CD14-positive monocyte (primary cell): ENCODE measurements at regions not wholly inside any gene's neighbourhood (a gene's known extent, or its start where the extent isn't known, plus 50 kb on each side); places are given as distances from the start of the nearest gene placed in this dataset.

Experiments
- DNase-seq, 3 donors: peaks; one replicate each; pipeline ENCODE4 v3.0.0-alpha.2; 2011 to 2022
- H2AFZ ChIP-seq: 2 replicates; pipeline ENCODE4 v1.6.0; 2012; ENCODE audit warnings: mild to moderate bottlenecking, low read depth, low read length, inconsistent platforms; ENCODE audit not compliant: insufficient read depth, poor library complexity, severe bottlenecking
- H3K27ac ChIP-seq, 2 donors: 1 replicate in 1 of 2; 2 replicates in 1 of 2; pipeline ENCODE4 v1.5.1; 2012 to 2013; ENCODE audit warnings: low read length in 2 of 2, control low read depth in 1 of 2, inconsistent platforms in 1 of 2, low read depth in 1 of 2, mild to moderate bottlenecking in 1 of 2
- H3K27me3 ChIP-seq, 2 donors: one replicate each; pipeline versions ENCODE4 v1.6.0 to v1.6.1; 2011 to 2013; ENCODE audit warnings: low read length in 2 of 2; ENCODE audit not compliant: control insufficient read depth in 2 of 2, insufficient read depth in 2 of 2
- H3K36me3 ChIP-seq, 2 donors: replicated peaks in 1 of 2; 1 replicate in 1 of 2; 2 replicates in 1 of 2; pipeline versions ENCODE4 v1.5.1 to v1.6.1; 2012 to 2013; ENCODE audit warnings: low read length in 2 of 2, control low read depth in 1 of 2, inconsistent platforms in 1 of 2, mild to moderate bottlenecking in 1 of 2; ENCODE audit not compliant: insufficient read depth in 2 of 2, control insufficient read depth in 1 of 2
- H3K4me1 ChIP-seq, 2 donors: 1 replicate in 1 of 2; 2 replicates in 1 of 2; pipeline versions ENCODE4 v1.5.1 to v1.6.1; 2012 to 2013; ENCODE audit warnings: low read length in 2 of 2, control low read depth in 1 of 2, inconsistent platforms in 1 of 2, mild to moderate bottlenecking in 1 of 2, moderate library complexity in 1 of 2; ENCODE audit not compliant: insufficient read depth in 2 of 2, control insufficient read depth in 1 of 2
- H3K4me2 ChIP-seq: replicated peaks from 2 replicates; pipeline ENCODE3; 2012; ENCODE audit warnings: low read length, moderate library complexity, mild to moderate bottlenecking; ENCODE audit not compliant: poor library complexity, severe bottlenecking; ENCODE audit errors: extremely low read depth
- H3K4me3 ChIP-seq, 3 experiments: fragments of 200-600 bp in 1 of 3; sonication (generic) in 1 of 3; replicated peaks in 1 of 3; 1 replicate in 2 of 3; 2 replicates in 1 of 3; pipeline ENCODE4 v1.5.1; 2011 to 2013; ENCODE audit warnings: low read length in 3 of 3, mild to moderate bottlenecking in 3 of 3, control low read depth in 2 of 3, low read depth in 2 of 3, inconsistent platforms in 1 of 3, moderate library complexity in 1 of 3
- H3K79me2 ChIP-seq: 2 replicates; pipeline ENCODE4 v1.6.0; 2012; ENCODE audit warnings: mild to moderate bottlenecking, control low read depth, inconsistent platforms, low read length, moderate library complexity; ENCODE audit not compliant: insufficient read depth
- H3K9ac ChIP-seq: 2 replicates; pipeline ENCODE4 v1.6.0; 2017; ENCODE audit warnings: low read length, mild to moderate bottlenecking; ENCODE audit not compliant: insufficient read depth, poor library complexity, severe bottlenecking
- H3K9me3 ChIP-seq, 2 donors: replicated peaks in 1 of 2; 1 replicate in 1 of 2; 2 replicates in 1 of 2; pipeline versions ENCODE4 v1.5.1 to v1.6.1; 2012 to 2013; ENCODE audit warnings: low read length in 2 of 2, control low read depth in 1 of 2; ENCODE audit not compliant: control insufficient read depth in 1 of 2, insufficient read depth in 1 of 2
- H4K20me1 ChIP-seq: 2 replicates; pipeline ENCODE4 v1.6.0; 2012; ENCODE audit warnings: mild to moderate bottlenecking, low read length, control low read depth, moderate library complexity; ENCODE audit not compliant: insufficient read depth
- H3K27ac Mint-ChIP-seq, 7 donors: one replicate each; pipeline ENCODE4 v1.8.0; 2020; ENCODE audit warnings: mild to moderate bottlenecking in 7 of 7, mixed read lengths in 7 of 7, moderate library complexity in 6 of 7, inconsistent platforms in 2 of 7
- H3K27me3 Mint-ChIP-seq, 3 donors: one replicate each; pipeline ENCODE4 v1.8.0; 2021 to 2022; ENCODE audit warnings: low read depth in 3 of 3, mild to moderate bottlenecking in 3 of 3, mixed read lengths in 3 of 3, moderate library complexity in 3 of 3, inconsistent platforms in 1 of 3
- H3K36me3 Mint-ChIP-seq, 2 donors: one replicate each; pipeline ENCODE4 v1.8.0; 2020; ENCODE audit warnings: mixed read lengths in 2 of 2, inconsistent platforms in 1 of 2, mild to moderate bottlenecking in 1 of 2
- H3K4me1 Mint-ChIP-seq: one replicate; pipeline ENCODE4 v1.8.0; 2020; ENCODE audit warnings: mild to moderate bottlenecking, mixed read lengths
- H3K4me3 Mint-ChIP-seq, 2 donors: one replicate each; pipeline ENCODE4 v1.8.0; 2020; ENCODE audit warnings: mild to moderate bottlenecking in 2 of 2, mixed read lengths in 2 of 2, moderate library complexity in 1 of 2
- H3K9me3 Mint-ChIP-seq, 7 donors: one replicate each; pipeline ENCODE4 v1.8.0; 2020 to 2022; ENCODE audit warnings: mixed read lengths in 7 of 7, mild to moderate bottlenecking in 6 of 7, moderate library complexity in 6 of 7, inconsistent platforms in 2 of 7
- WGBS: methylation state at CpG from one replicate; pipeline ENCODE4 v1.1.5; 2013; ENCODE audit warnings: missing lambda C conversion rate; ENCODE audit not compliant: insufficient coverage; 5-methylcytosine and 5-hydroxymethylcytosine counted together
- intact Hi-C, 2 donors: fragments of 100-400 bp; cut with micrococcal nuclease; formaldehyde crosslinking; loops; one replicate each; pipeline versions ENCODE4 v1.15.0 to v1.15.1; 2023
- TF ChIP-seq, protein P1 (sequence below): fragments of 200-600 bp; IDR thresholded peaks from one replicate; pipeline ENCODE4 v1.8.0; 2022; ENCODE audit warnings: antibody characterized with exemption, mild to moderate bottlenecking

GRCh38 chr14:70259420-70259819, 70.7 kb upstream of the SLC8A3 start:
- Histone ChIP-seq H3K4me2 (no peak overlapping the region), H3K27me3 (peaks cover 23 to 27% of the 10 kb centered on the region in 2 donors), H3K36me3 (no peaks in the 10 kb centered on the region), H3K9me3 (peaks cover 8 to 16% of the 10 kb centered on the region in 2 donors), H3K4me1 (peaks cover 0 to 1% of the 10 kb centered on the region in 2 donors), H4K20me1 (no peaks in the 10 kb centered on the region), H3K4me3 (no peak overlapping the region), H3K27ac (no peak overlapping the region), H3K9ac (no peak overlapping the region), H3K79me2 (no peaks in the 10 kb centered on the region), H2AFZ (no peak overlapping the region)
- Mint-ChIP-seq H3K27me3 (peaks cover 24 to 32% (median 26%) of the 10 kb centered on the region in 3 donors), H3K27ac (no peak overlapping the region), H3K4me3 (no peak overlapping the region), H3K4me1 (peaks cover 4% of the 10 kb centered on the region), H3K9me3 (peaks cover 8 to 19% (median 13%) of the 10 kb centered on the region in 7 donors), H3K36me3 (peaks cover 2 to 3% of the 10 kb centered on the region in 2 donors)
- intact Hi-C loops, result no loop called here
- DNase-seq, result no peak
- WGBS, result no CpG with 5 or more reads among the region's 1 CpG
- TF ChIP-seq, protein P1, sequence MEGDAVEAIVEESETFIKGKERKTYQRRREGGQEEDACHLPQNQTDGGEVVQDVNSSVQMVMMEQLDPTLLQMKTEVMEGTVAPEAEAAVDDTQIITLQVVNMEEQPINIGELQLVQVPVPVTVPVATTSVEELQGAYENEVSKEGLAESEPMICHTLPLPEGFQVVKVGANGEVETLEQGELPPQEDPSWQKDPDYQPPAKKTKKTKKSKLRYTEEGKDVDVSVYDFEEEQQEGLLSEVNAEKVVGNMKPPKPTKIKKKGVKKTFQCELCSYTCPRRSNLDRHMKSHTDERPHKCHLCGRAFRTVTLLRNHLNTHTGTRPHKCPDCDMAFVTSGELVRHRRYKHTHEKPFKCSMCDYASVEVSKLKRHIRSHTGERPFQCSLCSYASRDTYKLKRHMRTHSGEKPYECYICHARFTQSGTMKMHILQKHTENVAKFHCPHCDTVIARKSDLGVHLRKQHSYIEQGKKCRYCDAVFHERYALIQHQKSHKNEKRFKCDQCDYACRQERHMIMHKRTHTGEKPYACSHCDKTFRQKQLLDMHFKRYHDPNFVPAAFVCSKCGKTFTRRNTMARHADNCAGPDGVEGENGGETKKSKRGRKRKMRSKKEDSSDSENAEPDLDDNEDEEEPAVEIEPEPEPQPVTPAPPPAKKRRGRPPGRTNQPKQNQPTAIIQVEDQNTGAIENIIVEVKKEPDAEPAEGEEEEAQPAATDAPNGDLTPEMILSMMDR, result no peak

GRCh38 chr14:70257526-70257925, 68.8 kb upstream of the SLC8A3 start:
- peaks cover 2 to 3% of the 10 kb centered on the region in 2 donors for H3K36me3 Mint-ChIP-seq

More at GRCh38 chr14:70257526-70257925, 68.8 kb upstream of the SLC8A3 start:
- Histone ChIP-seq H3K9me3 (peaks cover 8 to 16% of the 10 kb centered on the region in 2 donors), H3K27me3 (peaks cover 34 to 44% of the 10 kb centered on the region in 2 donors), H3K9ac (no peak overlapping the region), H3K4me2 (no peak overlapping the region), H3K4me3 (no peak overlapping the region), H3K4me1 (peaks cover 0 to 3% of the 10 kb centered on the region in 2 donors), H4K20me1 (no peaks in the 10 kb centered on the region), H3K79me2 (no peaks in the 10 kb centered on the region), H3K36me3 (no peaks in the 10 kb centered on the region), H3K27ac (no peak overlapping the region), H2AFZ (no peak overlapping the region)
- DNase-seq, result no peak
- Mint-ChIP-seq H3K9me3 (peaks cover 8 to 16% (median 15%) of the 10 kb centered on the region in 7 donors), H3K4me3 (no peak overlapping the region), H3K27me3 (peaks cover 34 to 46% (median 40%) of the 10 kb centered on the region in 3 donors), H3K27ac (no peak overlapping the region), H3K4me1 (peaks cover 4% of the 10 kb centered on the region)
- TF ChIP-seq, protein P1, result no peak
- 78% methylated on average over 4 of the region's 7 CpGs for WGBS
- intact Hi-C loops, result no loop called here
